Motor neuron (in vitro differentiated cells): ENCODE measurements at regions not wholly inside any gene's neighbourhood (a gene's known extent, or its start where the extent isn't known, plus 50 kb on each side); places are given as distances from the start of the nearest gene placed in this dataset.
"Not testable (repeated sequence)": the region's sequence is repeated elsewhere in the genome, so short reads cannot be mapped to it uniquely, and the experiment has no call there.

Experiments used
- ATAC-seq, 8 experiments: fragments of 200-7000 bp; cut with Tn5 transposase; replicated peaks in 6 of 8; 2 replicates each; pipeline ENCODE4 v1.8.0; 2021; ENCODE audit warnings: mild to moderate bottlenecking in 8 of 8, moderate library complexity in 8 of 8
- H3K27ac ChIP-seq, 2 donors: fragments of 250-450 bp; sonication (Bioruptor Pico); 2 replicates each; pipeline ENCODE4 v1.9.0; 2021; ENCODE audit warnings: antibody characterized with exemption in 2 of 2, mild to moderate bottlenecking in 2 of 2, moderate library complexity in 1 of 2
- H3K4me1 ChIP-seq, 2 donors: fragments of 250-450 bp; sonication (Bioruptor Pico); replicated peaks in 1 of 2; 2 replicates each; pipeline ENCODE4 v1.6.1; 2021; ENCODE audit warnings: antibody characterized with exemption in 2 of 2, mild to moderate bottlenecking in 2 of 2, moderate library complexity in 1 of 2
- H3K4me3 ChIP-seq, 5 donors: fragments of 250-450 bp; sonication (Bioruptor Pico); 2 replicates each; pipeline ENCODE4 v1.9.0; 2021; ENCODE audit warnings: antibody characterized with exemption in 5 of 5, mild to moderate bottlenecking in 5 of 5, moderate library complexity in 4 of 5
- WGBS, 10 experiments: fragments of 450-650 bp; shearing (Covaris generic); methylation state at CpG; one replicate each; pipeline ENCODE4 v1.0.0; 2022; 5-methylcytosine and 5-hydroxymethylcytosine counted together
- in situ Hi-C, 9 experiments: fragments of 400-800 bp; cut with MboI; loops; one replicate each; pipeline ENCODE4 v1.15.0; 2021; ENCODE audit warnings: low sequenced_read_pairs in 9 of 9, low pct_unique_long_range_greater_than_20kb in 2 of 9; ENCODE audit not compliant: unreplicated experiment in 9 of 9

DNA sequence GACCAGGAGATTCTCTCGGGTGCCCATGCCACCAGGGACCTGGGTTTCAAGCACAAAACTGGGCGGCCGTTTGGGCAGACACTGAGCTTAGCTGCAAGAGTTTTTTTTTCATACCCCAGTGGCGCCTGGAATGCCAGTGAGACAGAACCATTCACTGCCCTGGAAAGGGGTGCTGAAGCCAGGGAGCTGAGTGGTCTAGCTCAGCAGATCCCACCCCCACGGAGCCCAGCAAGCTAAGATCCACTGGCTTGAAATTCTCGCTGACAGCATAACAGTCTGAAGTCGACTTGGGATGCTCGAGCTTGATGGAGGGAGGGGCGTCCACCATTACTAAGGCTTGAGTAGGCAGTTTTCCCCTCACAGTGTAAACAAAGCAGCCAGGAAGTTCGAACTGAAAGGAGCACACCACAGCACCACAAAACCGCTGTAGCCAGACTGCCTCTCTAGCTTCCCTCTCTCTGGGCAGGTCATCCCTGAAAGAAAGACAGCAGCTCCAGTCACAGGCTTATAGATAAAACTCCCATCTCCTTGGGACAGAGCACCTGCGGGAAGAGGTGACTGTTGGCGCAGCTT lies 157.7 kb downstream of the GIPC2 start:
- ATAC-seq, H3K4me1 ChIP-seq, in situ Hi-C loops, H3K27ac ChIP-seq, H3K4me3 ChIP-seq: not testable (repeated sequence)
- WGBS, 10 experiments, result 17 to 90% (median 74%) methylated on average over 1 to 10 of the region's 13 CpGs; no CpG with 5 or more reads in 3 of the 10 experiments

DNA sequence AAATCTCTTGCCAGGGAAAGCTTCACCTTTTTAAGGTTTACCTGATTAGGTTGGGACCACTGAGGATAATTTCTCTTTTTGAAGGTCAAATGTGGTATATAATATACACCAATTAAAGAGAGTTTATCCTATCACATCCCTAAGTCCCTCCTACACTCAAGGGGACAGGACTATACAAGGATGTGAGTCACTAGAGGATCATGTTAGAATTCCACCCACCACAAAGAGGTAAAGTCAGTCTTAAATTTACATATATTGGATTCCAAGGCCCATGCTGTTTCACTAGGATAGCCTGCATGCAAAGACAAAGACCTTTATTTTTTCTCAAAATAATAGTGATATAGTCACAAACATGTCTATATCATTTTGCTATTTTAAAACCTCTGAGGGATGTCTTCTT lies 164.4 kb downstream of the GIPC2 start:
- Histone ChIP-seq H3K4me1 (no peaks in the 10 kb centered on the region), H3K4me3 (no peak overlapping the region), H3K27ac (no peak overlapping the region)
- ATAC-seq, result peak in 1 of 8 experiments; percentile 39
- in situ Hi-C loops, result no loop called here

GRCh38 chr1:78211483-78212092 lies 165.8 kb downstream of the GIPC2 start:
- Histone ChIP-seq H3K4me3 (no peak overlapping the region), H3K4me1 (no peaks in the 10 kb centered on the region), H3K27ac (no peak overlapping the region)
- ATAC-seq, result no peak
- in situ Hi-C loops, result no loop called here
- 55 to 100% (median 77%) methylated on average over 1 to 6 of the region's 7 CpGs; no CpG with 5 or more reads in 4 of the 10 experiments for WGBS, 10 experiments

GRCh38 chr1:78214334-78214733 lies 168.6 kb downstream of the GIPC2 start:
- 96 to 100% (median 98%) methylated on average over 1 to 4 of the region's 4 CpGs; no CpG with 5 or more reads in 6 of the 10 experiments for WGBS, 10 experiments
- no peak for ATAC-seq
- Histone ChIP-seq H3K27ac (no peak overlapping the region), H3K4me1 (no peaks in the 10 kb centered on the region), H3K4me3 (no peak overlapping the region)
- in situ Hi-C loops, result no loop called here

GRCh38 chr1:78222225-78222959 lies 176.6 kb downstream of the GIPC2 start:
- 36 to 91% (median 70%) methylated on average over 2 to 5 of the region's 5 CpGs for WGBS, 10 experiments
- Histone ChIP-seq H3K4me3 (no peak overlapping the region), H3K27ac (no peak overlapping the region), H3K4me1 (no peaks in the 10 kb centered on the region)
- no peak for ATAC-seq
- in situ Hi-C loops, result no loop called here

GRCh38 chr1:78222960-78223358 lies 177.2 kb downstream of the GIPC2 start:
- Histone ChIP-seq H3K4me3 (no peak overlapping the region), H3K4me1 (no peaks in the 10 kb centered on the region), H3K27ac (no peak overlapping the region)
- in situ Hi-C loops, result no loop called here
- ATAC-seq, result no peak

DNA sequence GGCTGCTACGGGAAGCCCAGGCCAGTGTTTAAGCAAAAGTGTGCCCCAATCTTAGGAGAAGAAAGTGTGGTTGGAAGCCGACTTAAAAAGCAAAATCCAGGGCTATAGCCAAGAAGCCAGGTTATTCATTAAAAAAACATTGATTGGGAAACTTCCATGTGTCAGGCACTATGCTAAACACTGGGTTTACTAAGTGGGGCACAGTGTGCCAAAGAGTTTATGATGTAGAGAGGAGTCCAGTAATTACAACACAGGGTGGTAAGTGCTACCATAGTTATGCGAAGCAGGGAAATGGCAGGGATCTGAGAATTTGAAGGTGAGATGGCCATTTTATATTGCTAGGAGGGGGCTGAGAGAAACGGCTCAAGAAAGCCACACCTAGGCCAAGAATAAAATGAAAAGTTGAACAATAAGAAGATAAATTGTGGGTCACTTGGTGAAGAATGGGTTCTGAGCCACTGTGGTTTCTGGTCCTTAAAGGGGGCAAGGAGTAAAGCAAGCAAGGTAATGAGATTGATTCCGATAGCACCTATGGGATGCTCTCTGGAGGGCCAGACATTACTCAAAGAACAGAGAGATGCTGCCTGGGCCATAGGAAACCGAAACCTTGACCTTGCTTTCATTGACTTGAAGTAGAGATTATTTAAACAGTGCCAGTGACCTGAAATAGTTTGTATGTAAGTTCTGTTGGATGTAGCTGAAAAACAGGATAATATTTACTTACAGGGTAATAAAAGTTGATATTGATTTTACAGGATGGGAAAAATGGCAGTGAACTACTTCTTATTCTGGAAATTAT lies 177.8 kb downstream of the GIPC2 start:
- in situ Hi-C loops, result no loop called here

GRCh38 chr1:78224246-78224785 lies 178.6 kb downstream of the GIPC2 start:
- ATAC-seq, result no peak
- Histone ChIP-seq H3K4me3 (no peak overlapping the region), H3K4me1 (no peaks in the 10 kb centered on the region), H3K27ac (no peak overlapping the region)
- in situ Hi-C loops, result no loop called here

More for the DNA sequence above, 177.8 kb downstream of the GIPC2 start:
- WGBS, 10 experiments, result 39 to 90% (median 67%) methylated on average over 1 to 6 of the region's 6 CpGs
- H3K4me1 ChIP-seq, result no peaks in the 10 kb centered on the region
- no peak for ATAC-seq
- no peak overlapping the region for H3K4me3 ChIP-seq
- H3K27ac ChIP-seq, result no peak overlapping the region

GRCh38 chr1:78224861-78225552 lies 179.2 kb downstream of the GIPC2 start:
- no peak for ATAC-seq
- Histone ChIP-seq H3K4me3 (no peak overlapping the region), H3K27ac (no peak overlapping the region), H3K4me1 (no peaks in the 10 kb centered on the region)
- 22 to 93% (median 43%) methylated on average over 1 to 3 of the region's 3 CpGs; no CpG with 5 or more reads in 1 of the 10 experiments for WGBS, 10 experiments
- in situ Hi-C loops, result no loop called here

DNA sequence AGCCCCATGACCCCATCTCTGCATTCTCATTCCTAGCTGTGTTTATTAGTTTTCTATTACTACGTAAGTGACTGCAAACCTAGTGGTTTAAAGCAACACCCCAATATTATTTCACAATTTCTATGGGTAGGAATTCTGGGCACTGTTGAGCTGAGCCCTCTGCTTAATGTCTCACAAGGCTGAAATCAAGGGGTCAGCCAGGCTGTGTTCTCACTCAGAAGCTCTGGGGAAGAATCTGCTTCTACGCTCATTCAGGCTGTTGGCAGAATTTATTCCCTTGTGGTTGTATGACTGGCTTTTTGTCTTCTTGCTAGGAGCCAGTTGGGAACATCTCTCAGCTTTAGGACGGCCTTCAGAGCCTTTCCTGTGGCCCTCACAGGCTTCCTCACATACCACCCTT lies 181.0 kb downstream of the GIPC2 start:
- in situ Hi-C loops, result no loop called here
- no peak overlapping the region for H3K4me3 ChIP-seq
- 47 to 100% (median 91%) methylated on average over 2 to 3 of the region's 3 CpGs; no CpG with 5 or more reads in 2 of the 10 experiments for WGBS, 10 experiments
- no peaks in the 10 kb centered on the region for H3K4me1 ChIP-seq
- no peak for ATAC-seq
- no peak overlapping the region for H3K27ac ChIP-seq

- in situ Hi-C loops, result no loop called here
- no peak overlapping the region for H3K4me3 ChIP-seq
- H3K4me1 ChIP-seq, result no peaks in the 10 kb centered on the region
- no peak overlapping the region for H3K27ac ChIP-seq
- 59 to 86% (median 68%) methylated on average over 2 to 6 of the region's 6 CpGs; no CpG with 5 or more reads in 1 of the 10 experiments for WGBS, 10 experiments
- no peak for ATAC-seq
These were observed 182.2 kb downstream of the GIPC2 start for GRCh38 chr1:78227705-78228635.

- Histone ChIP-seq H3K4me3 (no peak overlapping the region), H3K27ac (no peak overlapping the region), H3K4me1 (no peaks in the 10 kb centered on the region)
- peak in 1 of 8 experiments; percentile 75 for ATAC-seq
- in situ Hi-C loops, result no loop called here
- WGBS, 10 experiments, result 0 to 97% (median 83%) methylated on average over 1 to 3 of the region's 3 CpGs; no CpG with 5 or more reads in 1 of the 10 experiments
These were observed 183.6 kb downstream of the GIPC2 start for GRCh38 chr1:78229344-78229743.
